Erythroblast (primary cell): ENCODE measurements at regions not wholly inside any gene's neighbourhood (a gene's known extent, or its start where the extent isn't known, plus 50 kb on each side); places are given as distances from the start of the nearest gene placed in this dataset.

Source experiments
- DNase-seq, 2 experiments: peaks; one replicate each; lab custom pipeline; 2025; lab: John Stamatoyannopoulos, UW
- GATA1 ChIP-seq: IDR thresholded peaks from 2 replicates; pipeline ENCODE4 v1.6.1; 2011; ENCODE audit warnings: low read depth, mild to moderate bottlenecking, control low read depth, low read length, moderate library complexity
- POLR2A ChIP-seq: IDR thresholded peaks from 2 replicates; pipeline ENCODE4 v1.6.1; 2011; ENCODE audit warnings: mild to moderate bottlenecking, low read length

- no peak for DNase-seq
- TF ChIP-seq GATA1 (no peak), POLR2A (no peak)
These were observed 254.5 kb upstream of the MPDZ start for GRCh38 chr9:13534006-13534405.

- DNase-seq = no peak
- TF ChIP-seq POLR2A = no peak
- TF ChIP-seq GATA1 = no peak
These were observed 252.9 kb upstream of the MPDZ start for GRCh38 chr9:13532407-13532806.

- TF ChIP-seq GATA1 (no peak), POLR2A (no peak)
- DNase-seq = no peak
These were observed 250.0 kb upstream of the MPDZ start for GRCh38 chr9:13529321-13530104.

GRCh38 chr9:13524245-13524644 is 244.8 kb upstream of the MPDZ start:
- DNase-seq = no peak
- TF ChIP-seq GATA1 (no peak), POLR2A (no peak)

- TF ChIP-seq GATA1 (no peak), POLR2A (no peak)
- no peak for DNase-seq
These were observed 240.6 kb upstream of the MPDZ start for GRCh38 chr9:13520069-13520468.

- TF ChIP-seq GATA1 (no peak), POLR2A (no peak)
These were observed 234.4 kb upstream of the MPDZ start for GRCh38 chr9:13513716-13514444.

GRCh38 chr9:13513286-13513685 is 233.8 kb upstream of the MPDZ start:
- TF ChIP-seq POLR2A (no peak), GATA1 (no peak)
- DNase-seq = no peak

More at GRCh38 chr9:13513716-13514444, 234.4 kb upstream of the MPDZ start:
- DNase-seq = no peak

GRCh38 chr9:13508681-13509080 is 229.2 kb upstream of the MPDZ start:
- DNase-seq = no peak
- TF ChIP-seq GATA1 = no peak
- no peak for TF ChIP-seq POLR2A

- no peak for TF ChIP-seq GATA1
- TF ChIP-seq POLR2A = no peak
These were observed 228.6 kb upstream of the MPDZ start for GRCh38 chr9:13508086-13508485.

GRCh38 chr9:13505797-13506196 is 226.3 kb upstream of the MPDZ start:
- DNase-seq = no peak
- TF ChIP-seq GATA1 (no peak), POLR2A (no peak)

More at GRCh38 chr9:13508086-13508485, 228.6 kb upstream of the MPDZ start:
- DNase-seq = no peak

GRCh38 chr9:13503599-13503998 is 224.1 kb upstream of the MPDZ start:
- TF ChIP-seq GATA1 (no peak), POLR2A (no peak)
- DNase-seq = no peak

- TF ChIP-seq POLR2A = no peak
- DNase-seq = no peak
These were observed 223.0 kb upstream of the MPDZ start for GRCh38 chr9:13502484-13502883.

GRCh38 chr9:13501018-13501417 is 221.5 kb upstream of the MPDZ start:
- DNase-seq = no peak
- TF ChIP-seq POLR2A (no peak), GATA1 (no peak)

GRCh38 chr9:13500034-13500433 is 220.5 kb upstream of the MPDZ start:
- no peak for DNase-seq
- TF ChIP-seq POLR2A = no peak
- TF ChIP-seq GATA1 = no peak

GRCh38 chr9:13493697-13494096 is 214.2 kb upstream of the MPDZ start:
- TF ChIP-seq POLR2A = no peak
- no peak for TF ChIP-seq GATA1
- no peak for DNase-seq
